ENCODE measurements at regions not wholly inside any gene's neighbourhood (a gene's known extent, or its start where the extent isn't known, plus 50 kb on each side); places are given as distances from the start of the nearest gene placed in this dataset.

DNA sequence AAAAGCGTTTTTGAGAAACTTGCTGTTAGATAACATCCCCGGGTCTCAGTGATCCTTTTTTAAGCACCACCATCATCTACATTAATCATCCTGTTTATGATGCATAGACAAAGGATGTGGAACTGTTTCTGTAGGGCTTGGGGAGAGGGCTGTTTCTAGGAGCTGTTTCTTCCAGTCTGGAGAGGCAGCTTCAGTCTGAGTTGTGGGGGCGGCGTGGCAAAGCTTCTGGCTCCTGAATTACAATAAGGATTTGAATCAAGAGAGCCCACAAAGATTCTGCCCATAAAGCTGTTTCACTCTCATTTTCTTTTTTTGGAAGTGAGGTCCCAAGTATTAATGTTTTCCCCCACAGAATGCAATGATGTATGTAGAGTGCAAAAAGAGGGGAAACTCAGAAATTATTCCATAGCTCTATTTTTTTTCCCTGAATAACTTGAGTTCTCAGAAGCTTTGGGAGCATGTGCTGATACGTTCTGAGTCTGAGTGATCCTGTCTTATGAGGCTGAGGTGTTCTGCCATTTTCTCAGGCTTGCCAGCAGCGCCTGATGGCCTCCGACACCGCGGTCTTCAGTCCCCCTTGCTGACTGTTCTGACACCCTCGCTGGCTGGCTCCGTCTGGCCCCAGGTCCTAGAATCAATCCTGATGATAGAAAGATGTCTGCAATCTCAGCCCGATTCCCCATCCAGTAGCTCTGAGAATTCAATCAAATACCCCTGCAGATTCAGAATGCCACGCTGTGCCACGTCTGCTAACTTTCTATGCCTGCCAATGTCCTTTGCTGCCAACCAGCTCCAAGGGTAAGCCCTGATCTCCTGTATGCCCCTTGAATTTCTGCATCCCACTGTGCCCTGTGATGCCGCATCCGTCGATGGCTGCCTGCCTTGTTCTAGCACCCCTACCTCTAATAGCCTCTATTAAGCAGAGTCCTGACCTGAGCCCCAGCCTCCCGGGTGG, 92.4 kb upstream of the AKT3 start:
- no peak for TF ChIP-seq CTCF (IDR thresholded peaks at IDR 0.05; ENCODE audit: poor library complexity, severe bottlenecking)
- Histone ChIP-seq H3K27me3 (ENCODE audit: insufficient read depth, poor library complexity, severe bottlenecking) (no peaks in the 10 kb centered on the region), H3K9me3 (ENCODE audit: severe bottlenecking) (no peaks in the 10 kb centered on the region), H3K4me1 (ENCODE audit: insufficient read depth, poor library complexity, severe bottlenecking) (peaks cover 5% of the 10 kb centered on the region), H3K27ac (ENCODE audit: poor library complexity, severe bottlenecking) (no peak overlapping the region), H3K36me3 (ENCODE audit: low read depth) (no peaks in the 10 kb centered on the region), H3K4me3 (ENCODE audit: severe bottlenecking) (no peak overlapping the region)
- ATAC-seq (ENCODE audit: low read depth) = no peak
- DNase-seq (ENCODE audit: low spot score) = no peak

DNA sequence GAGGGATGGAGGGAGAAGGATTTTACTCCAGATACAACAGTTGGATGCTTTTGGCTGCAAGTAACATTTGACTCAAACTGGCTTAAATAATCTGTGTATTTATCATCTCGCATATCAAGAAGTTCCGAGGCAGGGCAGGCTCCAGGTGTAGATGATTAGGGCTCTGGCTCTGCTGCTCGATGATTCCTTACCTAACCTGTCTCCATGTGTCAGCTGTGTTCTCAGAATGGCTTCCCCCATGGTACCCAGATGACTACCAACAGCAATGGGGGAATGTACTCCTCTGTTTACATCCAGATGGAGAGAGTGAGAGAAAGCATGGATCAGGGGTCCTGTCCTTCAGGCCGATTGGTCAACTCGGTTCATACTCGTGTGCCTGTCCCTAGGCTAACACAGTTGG, 90.4 kb upstream of the AKT3 start:
- Histone ChIP-seq H3K36me3 (ENCODE audit: low read depth) (no peaks in the 10 kb centered on the region), H3K4me3 (ENCODE audit: severe bottlenecking) (no peak overlapping the region)
- DNase-seq (ENCODE audit: low spot score) = no peak

GRCh38 chr1:243939167-243939848, 89.3 kb upstream of the AKT3 start:
- DNase-seq (ENCODE audit: low spot score) (no peak), ATAC-seq (ENCODE audit: low read depth) (no peak)
- Histone ChIP-seq H3K36me3 (ENCODE audit: low read depth) (no peaks in the 10 kb centered on the region), H3K27ac (ENCODE audit: poor library complexity, severe bottlenecking) (no peak overlapping the region), H3K9me3 (ENCODE audit: severe bottlenecking) (no peaks in the 10 kb centered on the region), H3K4me3 (ENCODE audit: severe bottlenecking) (no peak overlapping the region), H3K4me1 (ENCODE audit: insufficient read depth, poor library complexity, severe bottlenecking) (no peaks in the 10 kb centered on the region), H3K27me3 (ENCODE audit: insufficient read depth, poor library complexity, severe bottlenecking) (no peaks in the 10 kb centered on the region)
- no peak for TF ChIP-seq CTCF (IDR thresholded peaks at IDR 0.05; ENCODE audit: poor library complexity, severe bottlenecking)

More for the DNA sequence above, 90.4 kb upstream of the AKT3 start:
- no peak for ATAC-seq (ENCODE audit: low read depth)
- Histone ChIP-seq H3K4me1 (ENCODE audit: insufficient read depth, poor library complexity, severe bottlenecking) (peaks cover 5% of the 10 kb centered on the region), H3K27me3 (ENCODE audit: insufficient read depth, poor library complexity, severe bottlenecking) (no peaks in the 10 kb centered on the region), H3K27ac (ENCODE audit: poor library complexity, severe bottlenecking) (no peak overlapping the region), H3K9me3 (ENCODE audit: severe bottlenecking) (no peaks in the 10 kb centered on the region)
- no peak for TF ChIP-seq CTCF (IDR thresholded peaks at IDR 0.05; ENCODE audit: poor library complexity, severe bottlenecking)

DNA sequence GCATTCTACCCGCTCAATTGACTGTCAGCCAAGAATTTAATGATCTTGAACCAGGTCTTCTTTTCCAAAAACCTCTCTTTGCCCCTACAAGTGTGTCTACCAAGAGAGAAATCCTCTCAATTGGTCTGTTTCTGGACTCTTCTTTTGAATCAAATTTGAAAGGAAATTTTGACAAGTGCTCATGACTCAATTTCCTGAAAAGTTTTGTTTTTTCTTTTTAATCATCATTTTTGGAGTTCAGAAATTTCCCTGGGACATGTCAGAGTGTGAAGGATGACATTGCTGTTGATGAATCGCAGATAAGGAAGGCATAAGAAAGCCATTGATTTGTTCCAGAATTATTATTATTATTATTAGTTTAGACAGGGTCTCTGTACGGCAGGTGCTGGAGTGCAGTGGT, 88.2 kb upstream of the AKT3 start:
- no peak for ATAC-seq (ENCODE audit: low read depth)

More for the DNA sequence above, 88.2 kb upstream of the AKT3 start:
- TF ChIP-seq CTCF (IDR thresholded peaks at IDR 0.05; ENCODE audit: poor library complexity, severe bottlenecking) = no peak
- no peak for DNase-seq (ENCODE audit: low spot score)
- Histone ChIP-seq H3K4me3 (ENCODE audit: severe bottlenecking) (no peak overlapping the region), H3K27me3 (ENCODE audit: insufficient read depth, poor library complexity, severe bottlenecking) (no peaks in the 10 kb centered on the region), H3K36me3 (ENCODE audit: low read depth) (no peaks in the 10 kb centered on the region), H3K9me3 (ENCODE audit: severe bottlenecking) (no peaks in the 10 kb centered on the region), H3K27ac (ENCODE audit: poor library complexity, severe bottlenecking) (no peak overlapping the region), H3K4me1 (ENCODE audit: insufficient read depth, poor library complexity, severe bottlenecking) (no peaks in the 10 kb centered on the region)

Data from RWPE2 (cell line).